ENCODE measurements at regions not wholly inside any gene's neighbourhood (a gene's known extent, or its start where the extent isn't known, plus 50 kb on each side); places are given as distances from the start of the nearest gene placed in this dataset.

GRCh38 chr14:76948213-76948947 lies 80.1 kb downstream of the IRF2BPL start:
- no peak for DNase-seq

- DNase-seq: no peak
Measured at GRCh38 chr14:76947838-76948184, 80.7 kb downstream of the IRF2BPL start.

GRCh38 chr14:76947078-76947837 lies 81.2 kb downstream of the IRF2BPL start:
- DNase-seq: peak; percentile 70

GRCh38 chr14:76946753-76947077 lies 81.8 kb downstream of the IRF2BPL start:
- DNase-seq: no peak

- DNase-seq: no peak
Measured at GRCh38 chr14:76943072-76943471, 85.4 kb downstream of the IRF2BPL start.

- DNase-seq: no peak
Measured at GRCh38 chr14:76941946-76942805, 86.3 kb downstream of the IRF2BPL start.

GRCh38 chr14:76941544-76941943 lies 87.0 kb downstream of the IRF2BPL start:
- DNase-seq: no peak

GRCh38 chr14:76940021-76940760 lies 88.3 kb downstream of the IRF2BPL start:
- no peak for DNase-seq

- no peak for DNase-seq
Measured at GRCh38 chr14:76939015-76939742, 89.3 kb downstream of the IRF2BPL start.

GRCh38 chr14:76938092-76938500 lies 90.4 kb downstream of the IRF2BPL start:
- no peak for DNase-seq

GRCh38 chr14:76937181-76938091 lies 91.1 kb downstream of the IRF2BPL start:
- no peak for DNase-seq

- no peak for DNase-seq
Measured at GRCh38 chr14:76936483-76936882, 92.0 kb downstream of the IRF2BPL start.

GRCh38 chr14:76933515-76933914 lies 95.0 kb downstream of the IRF2BPL start:
- DNase-seq: no peak

- no peak for DNase-seq
Measured at GRCh38 chr14:76931631-76932402, 96.7 kb downstream of the IRF2BPL start.

- no peak for DNase-seq
Measured at GRCh38 chr14:76930549-76930948, 98.0 kb downstream of the IRF2BPL start.

- peak; percentile 39 for DNase-seq
Measured at GRCh38 chr14:76929927-76930326, 98.6 kb downstream of the IRF2BPL start.

GRCh38 chr14:76927971-76928700 lies 100.4 kb downstream of the IRF2BPL start:
- no peak for DNase-seq

- DNase-seq: peak; percentile 45
Measured at GRCh38 chr14:76926521-76927251, 100.5 kb downstream of the LRRC74A start.

- no peak for DNase-seq
Measured at GRCh38 chr14:76925097-76925441, 98.9 kb downstream of the LRRC74A start.
